D721Med (cell line): ENCODE measurements at regions not wholly inside any gene's neighbourhood (a gene's known extent, or its start where the extent isn't known, plus 50 kb on each side); places are given as distances from the start of the nearest gene placed in this dataset.

Experiments
- DNase-seq: peaks from one replicate; pipeline ENCODE4 v3.0.0; 2011; ENCODE audit warnings: low spot score; ENCODE audit not compliant: insufficient read length
- FAIRE-seq: peaks from 2 replicates; lab custom pipeline; 2011; peaks lifted over from hg19 to GRCh38; lab: Jason Lieb, UNC
- CTCF ChIP-seq: IDR thresholded peaks from 2 replicates; pipeline ENCODE4 v1.5.1; 2012; ENCODE audit warnings: mild to moderate bottlenecking, control low read depth; ENCODE audit not compliant: insufficient read depth; ENCODE audit errors: missing control alignments

GRCh38 chr1:19567041-19567440 lies 77.1 kb upstream of the NBL1 start:
- DNase-seq (no peak), FAIRE-seq (no peak)
- no peak for TF ChIP-seq CTCF

GRCh38 chr1:19564366-19564765 lies 79.0 kb upstream of the CAPZB start:
- TF ChIP-seq CTCF = no peak
- no peak for DNase-seq
- FAIRE-seq = no peak

- no peak for DNase-seq
- no peak for FAIRE-seq
- TF ChIP-seq CTCF = no peak
These were observed 78.2 kb upstream of the CAPZB start for GRCh38 chr1:19563324-19564097.

GRCh38 chr1:19562847-19563246 lies 77.5 kb upstream of the CAPZB start:
- FAIRE-seq (no peak), DNase-seq (no peak)
- no peak for TF ChIP-seq CTCF

GRCh38 chr1:19560480-19560879 lies 75.1 kb upstream of the CAPZB start:
- FAIRE-seq (no peak), DNase-seq (no peak)
- TF ChIP-seq CTCF = no peak

GRCh38 chr1:19559641-19560040 lies 74.3 kb upstream of the CAPZB start:
- no peak for TF ChIP-seq CTCF
- no peak for FAIRE-seq
- DNase-seq = no peak

- FAIRE-seq = no peak
- no peak for DNase-seq
- TF ChIP-seq CTCF = no peak
These were observed 72.3 kb upstream of the CAPZB start for GRCh38 chr1:19557609-19558051.
